Esophagus (tissue), 2 donors: ENCODE measurements at regions not wholly inside any gene's neighbourhood (a gene's known extent, or its start where the extent isn't known, plus 50 kb on each side); places are given as distances from the start of the nearest gene placed in this dataset.

Source experiments
- H3K27ac ChIP-seq, 2 donors: one replicate each; pipeline ENCODE4 v1.5.1; 2013; ENCODE audit warnings: low read depth in 2 of 2, mild to moderate bottlenecking in 2 of 2, inconsistent platforms in 1 of 2, low read length in 1 of 2, moderate library complexity in 1 of 2
- H3K27me3 ChIP-seq, 2 donors: one replicate each; pipeline ENCODE4 v1.6.1; 2013; ENCODE audit warnings: low read length in 2 of 2, control low read depth in 1 of 2, mild to moderate bottlenecking in 1 of 2; ENCODE audit not compliant: insufficient read depth in 2 of 2, control insufficient read depth in 1 of 2
- H3K36me3 ChIP-seq, 2 donors: one replicate each; pipeline ENCODE4 v1.6.1; 2013; ENCODE audit warnings: low read length in 1 of 2; ENCODE audit not compliant: control insufficient read depth in 2 of 2, insufficient read depth in 2 of 2
- H3K4me1 ChIP-seq, 2 donors: one replicate each; pipeline ENCODE4 v1.6.1; 2013; ENCODE audit warnings: low read length in 1 of 2; ENCODE audit not compliant: control insufficient read depth in 2 of 2, insufficient read depth in 2 of 2
- H3K4me3 ChIP-seq, 2 donors: one replicate each; pipeline ENCODE4 v1.5.1; 2013; ENCODE audit warnings: low read length in 2 of 2, mild to moderate bottlenecking in 2 of 2, low read depth in 1 of 2, moderate library complexity in 1 of 2
- H3K9me3 ChIP-seq, 2 donors: one replicate each; pipeline ENCODE4 v1.6.1; 2013; ENCODE audit warnings: mild to moderate bottlenecking in 2 of 2, low read depth in 1 of 2, low read length in 1 of 2, moderate library complexity in 1 of 2; ENCODE audit not compliant: control insufficient read depth in 2 of 2, insufficient read depth in 1 of 2
- WGBS, 2 donors: extraction: QIAGEN DNeasy Blood & Tissue Kit; methylation state at CpG; one replicate each; pipeline ENCODE4 v1.1.7; 2013; 5-methylcytosine and 5-hydroxymethylcytosine counted together
- donor health status: healthy with polysubstance abuse.
- donor health status: Bipolar disorder and iron deficiency.

DNA sequence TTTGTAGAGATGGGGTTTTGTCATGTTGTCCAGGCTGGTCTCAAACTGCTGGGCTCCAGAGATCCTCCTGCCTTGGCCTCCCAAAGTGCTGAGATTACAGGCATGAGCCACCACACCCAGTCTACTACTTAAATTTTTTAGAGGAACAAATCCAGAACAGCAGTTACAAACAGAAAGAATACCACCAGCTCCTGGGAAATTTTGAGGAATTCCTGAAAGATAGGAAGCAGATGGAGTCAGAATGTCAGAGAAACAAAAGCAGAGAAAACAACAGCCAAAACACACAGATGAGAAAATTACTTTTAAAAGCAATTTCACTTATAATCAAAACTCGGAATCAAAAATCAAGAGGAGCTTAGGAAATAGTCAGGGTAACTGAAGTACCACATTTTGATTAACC, 543.3 kb upstream of the MARCKS start:
- no peak overlapping the region for H3K27ac ChIP-seq
- H3K27me3 ChIP-seq = no peaks in the 10 kb centered on the region
- H3K36me3 ChIP-seq = no peaks in the 10 kb centered on the region
- WGBS, 2 donors = 81 to 93% methylated on average over 1 of the region's 1 CpG
- H3K4me3 ChIP-seq = no peak overlapping the region
- H3K4me1 ChIP-seq = no peaks in the 10 kb centered on the region
- H3K9me3 ChIP-seq = no peaks in the 10 kb centered on the region

DNA sequence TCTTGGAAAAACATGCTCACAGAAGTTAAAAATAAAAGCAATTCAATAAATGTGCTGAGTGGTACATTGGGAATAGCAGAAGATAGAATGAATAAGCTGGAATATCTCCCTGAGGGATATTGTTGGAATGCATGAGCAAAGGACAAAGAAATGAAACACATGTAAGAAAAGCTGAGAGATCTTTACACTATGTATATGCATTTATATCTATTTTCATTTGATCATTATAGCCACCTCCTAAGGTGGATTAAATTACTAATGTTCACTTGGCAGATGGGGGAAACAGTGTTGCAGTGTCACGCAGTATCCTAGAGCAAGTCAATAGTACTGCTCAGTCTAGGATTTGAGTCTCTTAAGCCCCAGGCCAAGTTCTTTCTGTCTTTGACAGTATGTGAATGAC, 542.0 kb upstream of the MARCKS start:
- WGBS, 2 donors = 72 to 76% methylated on average over 1 of the region's 1 CpG
- Histone ChIP-seq H3K27ac (no peak overlapping the region), H3K4me1 (no peaks in the 10 kb centered on the region), H3K27me3 (no peaks in the 10 kb centered on the region), H3K36me3 (no peaks in the 10 kb centered on the region), H3K4me3 (no peak overlapping the region), H3K9me3 (no peaks in the 10 kb centered on the region)

GRCh38 chr6:113315879-113316278, 541.3 kb upstream of the MARCKS start:
- no peak overlapping the region for H3K27ac ChIP-seq
- 38 to 63% methylated on average over 4 of the region's 4 CpGs for WGBS, 2 donors
- H3K9me3 ChIP-seq = no peaks in the 10 kb centered on the region
- H3K27me3 ChIP-seq = no peaks in the 10 kb centered on the region
- H3K36me3 ChIP-seq = no peaks in the 10 kb centered on the region
- H3K4me3 ChIP-seq = no peak overlapping the region
- H3K4me1 ChIP-seq = no peaks in the 10 kb centered on the region

DNA sequence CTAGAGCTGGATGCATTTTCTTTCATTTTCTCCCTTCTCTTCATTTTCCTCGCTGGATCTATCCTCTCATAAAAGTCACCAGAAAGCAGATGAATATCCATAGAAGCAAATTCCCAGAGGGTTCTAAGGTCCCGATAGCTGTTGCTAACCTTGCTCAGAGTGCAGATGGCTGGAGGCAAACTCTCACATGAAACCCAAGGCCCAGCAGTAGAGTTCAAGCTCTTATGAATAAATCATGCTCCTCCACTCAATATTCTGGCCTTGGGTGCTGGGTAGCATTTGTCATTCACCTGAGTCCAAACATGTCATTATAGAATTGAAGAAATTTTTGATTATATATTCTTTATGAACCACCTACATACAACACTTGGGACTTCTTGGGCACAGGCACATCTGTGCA, 539.7 kb upstream of the MARCKS start:
- Histone ChIP-seq H3K27ac (no peak overlapping the region), H3K36me3 (no peaks in the 10 kb centered on the region), H3K9me3 (no peaks in the 10 kb centered on the region), H3K4me1 (no peaks in the 10 kb centered on the region), H3K4me3 (no peak overlapping the region), H3K27me3 (no peaks in the 10 kb centered on the region)
- 94 to 96% methylated on average over 2 of the region's 2 CpGs for WGBS, 2 donors

GRCh38 chr6:113317891-113318574, 539.1 kb upstream of the MARCKS start:
- no peak overlapping the region for H3K4me3 ChIP-seq
- H3K9me3 ChIP-seq = no peaks in the 10 kb centered on the region
- 85 to 89% methylated on average over 9 of the region's 9 CpGs for WGBS, 2 donors
- no peaks in the 10 kb centered on the region for H3K27me3 ChIP-seq
- no peaks in the 10 kb centered on the region for H3K4me1 ChIP-seq
- H3K36me3 ChIP-seq = no peaks in the 10 kb centered on the region
- no peak overlapping the region for H3K27ac ChIP-seq

DNA sequence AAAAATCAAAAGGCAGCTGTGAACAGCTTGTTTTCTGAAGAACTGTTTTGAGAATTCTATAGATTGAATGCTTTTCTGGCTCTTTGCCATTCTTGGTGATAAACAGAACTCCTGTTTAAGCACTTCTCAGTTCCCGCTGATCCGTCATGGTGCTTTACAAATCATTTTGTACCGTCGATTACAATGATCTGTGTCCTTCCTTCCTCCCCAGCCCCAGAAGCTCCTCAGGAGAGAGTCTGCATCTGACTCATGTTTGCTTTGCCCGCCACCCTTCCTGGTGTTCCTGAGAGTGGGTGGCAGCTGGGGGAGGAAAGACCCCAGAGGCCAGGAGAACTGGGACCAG, 538.6 kb upstream of the MARCKS start:
- Histone ChIP-seq H3K9me3 (no peaks in the 10 kb centered on the region), H3K36me3 (no peaks in the 10 kb centered on the region), H3K27me3 (no peaks in the 10 kb centered on the region), H3K27ac (no peak overlapping the region), H3K4me1 (no peaks in the 10 kb centered on the region), H3K4me3 (no peak overlapping the region)
- 64 to 69% methylated on average over 5 of the region's 5 CpGs for WGBS, 2 donors

GRCh38 chr6:113320653-113321052, 536.5 kb upstream of the MARCKS start:
- Histone ChIP-seq H3K27ac (no peak overlapping the region), H3K27me3 (no peaks in the 10 kb centered on the region), H3K4me1 (no peaks in the 10 kb centered on the region), H3K9me3 (no peaks in the 10 kb centered on the region), H3K36me3 (no peaks in the 10 kb centered on the region), H3K4me3 (no peak overlapping the region)
- WGBS, 2 donors = 93 to 98% methylated on average over 2 of the region's 2 CpGs

DNA sequence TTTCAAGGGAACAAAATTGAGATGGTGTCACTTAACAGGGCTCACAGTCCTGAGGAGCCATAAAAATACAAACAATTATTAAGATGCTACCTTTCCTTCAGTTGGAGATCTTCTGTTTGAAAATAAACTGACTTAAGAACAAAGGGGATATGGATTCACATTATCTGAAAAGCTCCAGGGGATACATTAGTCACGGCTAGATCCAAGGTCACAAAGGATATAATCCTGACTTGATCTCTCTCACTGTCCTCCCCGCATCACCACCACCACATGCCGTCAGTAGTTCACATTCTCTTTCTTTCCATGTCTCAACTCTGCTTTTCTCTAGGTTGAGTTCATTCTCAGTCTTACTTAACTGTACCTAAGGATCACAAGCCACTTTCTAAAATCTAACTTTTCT, 530.4 kb upstream of the MARCKS start:
- no peak overlapping the region for H3K27ac ChIP-seq
- H3K9me3 ChIP-seq = no peaks in the 10 kb centered on the region
- H3K4me3 ChIP-seq = no peak overlapping the region
- H3K27me3 ChIP-seq = no peaks in the 10 kb centered on the region
- WGBS, 2 donors = 83 to 84% methylated on average over 3 of the region's 3 CpGs
- no peaks in the 10 kb centered on the region for H3K4me1 ChIP-seq
- no peaks in the 10 kb centered on the region for H3K36me3 ChIP-seq

- no peak overlapping the region for H3K4me3 ChIP-seq
- no peaks in the 10 kb centered on the region for H3K36me3 ChIP-seq
- H3K27me3 ChIP-seq = no peaks in the 10 kb centered on the region
- WGBS, 2 donors = 73 to 81% methylated on average over 4 of the region's 4 CpGs
- no peaks in the 10 kb centered on the region for H3K4me1 ChIP-seq
- no peaks in the 10 kb centered on the region for H3K9me3 ChIP-seq
- no peak overlapping the region for H3K27ac ChIP-seq
Measured at GRCh38 chr6:113328886-113329381, 528.2 kb upstream of the MARCKS start.

DNA sequence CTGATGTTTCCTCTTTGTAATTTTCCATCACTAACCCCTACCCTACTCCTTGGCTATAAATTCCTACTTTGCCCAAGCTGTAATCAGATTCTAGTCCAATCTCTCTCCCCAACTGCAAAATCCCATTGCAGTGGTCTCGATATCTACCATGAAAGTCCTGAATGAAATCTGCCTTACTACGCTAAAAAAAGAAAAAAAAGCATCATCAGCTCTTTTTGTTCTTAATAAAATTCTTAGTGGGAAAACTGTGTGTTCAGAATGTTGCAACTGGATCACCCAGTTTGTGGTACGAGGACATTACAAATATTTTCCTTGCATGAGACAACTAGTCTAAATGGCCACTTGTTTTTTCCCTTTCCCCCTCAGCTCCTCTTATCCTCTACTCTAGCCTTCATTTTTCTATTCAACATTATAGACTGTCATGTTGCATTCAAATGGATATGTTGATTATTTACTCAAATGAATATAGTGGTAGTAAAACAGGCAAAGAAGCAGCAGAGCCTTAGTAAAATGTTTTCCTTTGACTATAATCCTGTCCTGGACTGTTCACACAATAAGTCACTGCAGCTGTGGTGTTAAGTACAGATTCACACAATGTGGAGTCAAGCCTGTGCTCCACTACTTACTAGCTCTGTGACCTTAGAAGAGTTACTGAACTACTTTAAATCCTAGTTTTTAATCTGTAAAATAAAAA, 527.1 kb upstream of the MARCKS start:
- no peaks in the 10 kb centered on the region for H3K27me3 ChIP-seq
- no peaks in the 10 kb centered on the region for H3K4me1 ChIP-seq
- no peak overlapping the region for H3K27ac ChIP-seq
- no peak overlapping the region for H3K4me3 ChIP-seq
- no peaks in the 10 kb centered on the region for H3K36me3 ChIP-seq
- H3K9me3 ChIP-seq = no peaks in the 10 kb centered on the region
- 87 to 90% methylated on average over 3 of the region's 3 CpGs for WGBS, 2 donors
